ENCODE measurements at regions not wholly inside any gene's neighbourhood (a gene's known extent, or its start where the extent isn't known, plus 50 kb on each side); places are given as distances from the start of the nearest gene placed in this dataset.

GRCh38 chr9:74132986-74133385, 364.1 kb upstream of the RORB start:
- TF ChIP-seq EZH2phosphoT487 (conservative IDR thresholded peaks at IDR 0.05; ENCODE audit: low read length), result no peak
- TF ChIP-seq CTCF (IDR thresholded peaks at IDR 0.05; ENCODE audit: insufficient read depth, low read length, poor library complexity, severe bottlenecking), result no peak

All from SU-DHL-6 (cell line).